Hepatocyte (in vitro differentiated cells): ENCODE measurements at regions not wholly inside any gene's neighbourhood (a gene's known extent, or its start where the extent isn't known, plus 50 kb on each side); places are given as distances from the start of the nearest gene placed in this dataset.

Experiments used
- DNase-seq: peaks from one replicate; pipeline ENCODE4 v3.0.0-alpha.2; 2016; ENCODE audit warnings: low spot score
- H2AFZ ChIP-seq: fragments of 200-600 bp; sonication (generic); 2 replicates; pipeline ENCODE4 v1.6.0; 2016; ENCODE audit warnings: antibody characterized with exemption, mild to moderate bottlenecking
- H3K27ac ChIP-seq: fragments of 200-600 bp; sonication (generic); 2 replicates; pipeline ENCODE4 v1.5.1; 2016; ENCODE audit warnings: mild to moderate bottlenecking
- H3K27me3 ChIP-seq: fragments of 200-600 bp; sonication (generic); 2 replicates; pipeline ENCODE4 v1.6.1; 2016
- H3K36me3 ChIP-seq: fragments of 200-600 bp; sonication (generic); replicated peaks from 2 replicates; pipeline ENCODE4 v1.5.1; 2016; ENCODE audit warnings: low read depth; ENCODE audit not compliant: insufficient read depth
- H3K4me1 ChIP-seq: fragments of 200-600 bp; sonication (generic); 2 replicates; pipeline ENCODE4 v1.5.1; 2016; ENCODE audit warnings: mild to moderate bottlenecking, moderate library complexity; ENCODE audit not compliant: insufficient read depth
- H3K4me2 ChIP-seq: fragments of 200-600 bp; sonication (generic); 2 replicates; pipeline ENCODE4 v1.6.0; 2016
- H3K4me3 ChIP-seq: fragments of 200-600 bp; sonication (generic); 2 replicates; pipeline ENCODE4 v1.5.1; 2016; ENCODE audit warnings: mild to moderate bottlenecking
- H3K79me2 ChIP-seq: fragments of 200-600 bp; sonication (generic); 2 replicates; pipeline ENCODE4 v1.6.0; 2017; ENCODE audit warnings: mild to moderate bottlenecking
- H3K9me2 ChIP-seq: fragments of 200-600 bp; sonication (generic); replicated peaks from 2 replicates; pipeline ENCODE4 v1.6.0; 2017; ENCODE audit warnings: mild to moderate bottlenecking; ENCODE audit not compliant: insufficient read depth
- H3K9me3 ChIP-seq: fragments of 200-600 bp; sonication (generic); 2 replicates; pipeline ENCODE4 v1.5.1; 2016; ENCODE audit warnings: low read depth, mild to moderate bottlenecking
- H4K20me1 ChIP-seq: fragments of 200-600 bp; sonication (generic); 2 replicates; pipeline ENCODE4 v1.6.0; 2016; ENCODE audit warnings: mild to moderate bottlenecking; ENCODE audit not compliant: insufficient read depth, poor library complexity, severe bottlenecking
- CTCF ChIP-seq: fragments of 200-600 bp; sonication (generic); IDR thresholded peaks from 2 replicates; pipeline ENCODE4 v1.5.1; 2016; ENCODE audit warnings: antibody characterized with exemption, mild to moderate bottlenecking; ENCODE audit not compliant: poor library complexity
- EZH2 ChIP-seq: fragments of 200-600 bp; sonication (generic); IDR thresholded peaks from 2 replicates; pipeline ENCODE4 v1.6.1; 2016; ENCODE audit warnings: antibody characterized with exemption, mild to moderate bottlenecking, borderline replicate concordance
- EZH2phosphoT487 ChIP-seq: fragments of 200-600 bp; sonication (generic); IDR thresholded peaks from one replicate; pipeline ENCODE4 v1.6.1; 2018; ENCODE audit warnings: antibody characterized with exemption, mild to moderate bottlenecking, low read depth, moderate library complexity; ENCODE audit not compliant: unreplicated experiment, severe bottlenecking
- WGBS: methylation state at CpG from one replicate; pipeline ENCODE4 v1.1.6; 2016; ENCODE audit warnings: low lambda C conversion rate; ENCODE audit errors: missing lambda C conversion rate; 5-methylcytosine and 5-hydroxymethylcytosine counted together

- no peak overlapping the region for H2AFZ ChIP-seq
- H4K20me1 ChIP-seq, result no peaks in the 10 kb centered on the region
- 66% methylated on average over 4 of the region's 4 CpGs for WGBS
- H3K27me3 ChIP-seq, result no peaks in the 10 kb centered on the region
- no peaks in the 10 kb centered on the region for H3K9me2 ChIP-seq
- no peak overlapping the region for H3K4me3 ChIP-seq
- TF ChIP-seq EZH2 (no peak), EZH2phosphoT487 (no peak), CTCF (no peak)
- no peaks in the 10 kb centered on the region for H3K36me3 ChIP-seq
- H3K4me2 ChIP-seq, result no peak overlapping the region
- no peaks in the 10 kb centered on the region for H3K4me1 ChIP-seq
- no peaks in the 10 kb centered on the region for H3K79me2 ChIP-seq
- no peak for DNase-seq
- H3K9me3 ChIP-seq, result no peaks in the 10 kb centered on the region
- H3K27ac ChIP-seq, result peak overlapping the region; percentile 41
Observed at GRCh38 chr5:125175348-125176004, 429.0 kb upstream of the ZNF608 start.

GRCh38 chr5:125176005-125176390, 429.6 kb upstream of the ZNF608 start:
- DNase-seq, result peak; percentile 13
- TF ChIP-seq EZH2 (no peak), CTCF (no peak), EZH2phosphoT487 (no peak)
- WGBS, result 38% methylated on average over 2 of the region's 2 CpGs

GRCh38 chr5:125177340-125177739, 430.9 kb upstream of the ZNF608 start:
- no peak overlapping the region for H3K4me3 ChIP-seq

More at GRCh38 chr5:125176005-125176390, 429.6 kb upstream of the ZNF608 start:
- Histone ChIP-seq H2AFZ (no peak overlapping the region), H4K20me1 (no peaks in the 10 kb centered on the region), H3K9me3 (no peaks in the 10 kb centered on the region), H3K27ac (peak overlapping the region; percentile 41), H3K27me3 (no peaks in the 10 kb centered on the region), H3K4me1 (no peaks in the 10 kb centered on the region), H3K4me2 (no peak overlapping the region), H3K4me3 (no peak overlapping the region), H3K36me3 (no peaks in the 10 kb centered on the region), H3K9me2 (no peaks in the 10 kb centered on the region), H3K79me2 (no peaks in the 10 kb centered on the region)

More at GRCh38 chr5:125177340-125177739, 430.9 kb upstream of the ZNF608 start:
- H4K20me1 ChIP-seq, result no peaks in the 10 kb centered on the region
- no peak for DNase-seq
- H3K27me3 ChIP-seq, result no peaks in the 10 kb centered on the region
- no peak overlapping the region for H3K4me2 ChIP-seq
- H3K9me2 ChIP-seq, result no peaks in the 10 kb centered on the region
- H3K9me3 ChIP-seq, result no peaks in the 10 kb centered on the region
- H3K36me3 ChIP-seq, result no peaks in the 10 kb centered on the region
- H2AFZ ChIP-seq, result no peak overlapping the region
- H3K27ac ChIP-seq, result no peak overlapping the region
- TF ChIP-seq EZH2phosphoT487 (no peak), EZH2 (no peak), CTCF (no peak)
- WGBS, result 93% methylated on average over 4 of the region's 4 CpGs
- no peaks in the 10 kb centered on the region for H3K4me1 ChIP-seq
- no peaks in the 10 kb centered on the region for H3K79me2 ChIP-seq
